Hepatocyte (in vitro differentiated cells): ENCODE measurements at regions not wholly inside any gene's neighbourhood (a gene's known extent, or its start where the extent isn't known, plus 50 kb on each side); places are given as distances from the start of the nearest gene placed in this dataset.

Experiments
- DNase-seq: peaks from one replicate; pipeline ENCODE4 v3.0.0-alpha.2; 2016; ENCODE audit warnings: low spot score
- H2AFZ ChIP-seq: fragments of 200-600 bp; sonication (generic); 2 replicates; pipeline ENCODE4 v1.6.0; 2016; ENCODE audit warnings: antibody characterized with exemption, mild to moderate bottlenecking
- H3K27ac ChIP-seq: fragments of 200-600 bp; sonication (generic); 2 replicates; pipeline ENCODE4 v1.5.1; 2016; ENCODE audit warnings: mild to moderate bottlenecking
- H3K27me3 ChIP-seq: fragments of 200-600 bp; sonication (generic); 2 replicates; pipeline ENCODE4 v1.6.1; 2016
- H3K36me3 ChIP-seq: fragments of 200-600 bp; sonication (generic); replicated peaks from 2 replicates; pipeline ENCODE4 v1.5.1; 2016; ENCODE audit warnings: low read depth; ENCODE audit not compliant: insufficient read depth
- H3K4me1 ChIP-seq: fragments of 200-600 bp; sonication (generic); 2 replicates; pipeline ENCODE4 v1.5.1; 2016; ENCODE audit warnings: mild to moderate bottlenecking, moderate library complexity; ENCODE audit not compliant: insufficient read depth
- H3K4me2 ChIP-seq: fragments of 200-600 bp; sonication (generic); 2 replicates; pipeline ENCODE4 v1.6.0; 2016
- H3K4me3 ChIP-seq: fragments of 200-600 bp; sonication (generic); 2 replicates; pipeline ENCODE4 v1.5.1; 2016; ENCODE audit warnings: mild to moderate bottlenecking
- H3K79me2 ChIP-seq: fragments of 200-600 bp; sonication (generic); 2 replicates; pipeline ENCODE4 v1.6.0; 2017; ENCODE audit warnings: mild to moderate bottlenecking
- H3K9me2 ChIP-seq: fragments of 200-600 bp; sonication (generic); replicated peaks from 2 replicates; pipeline ENCODE4 v1.6.0; 2017; ENCODE audit warnings: mild to moderate bottlenecking; ENCODE audit not compliant: insufficient read depth
- H3K9me3 ChIP-seq: fragments of 200-600 bp; sonication (generic); 2 replicates; pipeline ENCODE4 v1.5.1; 2016; ENCODE audit warnings: low read depth, mild to moderate bottlenecking
- H4K20me1 ChIP-seq: fragments of 200-600 bp; sonication (generic); 2 replicates; pipeline ENCODE4 v1.6.0; 2016; ENCODE audit warnings: mild to moderate bottlenecking; ENCODE audit not compliant: insufficient read depth, poor library complexity, severe bottlenecking
- EZH2 ChIP-seq: fragments of 200-600 bp; sonication (generic); IDR thresholded peaks from 2 replicates; pipeline ENCODE4 v1.6.1; 2016; ENCODE audit warnings: antibody characterized with exemption, mild to moderate bottlenecking, borderline replicate concordance
- EZH2phosphoT487 ChIP-seq: fragments of 200-600 bp; sonication (generic); IDR thresholded peaks from one replicate; pipeline ENCODE4 v1.6.1; 2018; ENCODE audit warnings: antibody characterized with exemption, mild to moderate bottlenecking, low read depth, moderate library complexity; ENCODE audit not compliant: unreplicated experiment, severe bottlenecking
- WGBS: methylation state at CpG from one replicate; pipeline ENCODE4 v1.1.6; 2016; ENCODE audit warnings: low lambda C conversion rate; ENCODE audit errors: missing lambda C conversion rate; 5-methylcytosine and 5-hydroxymethylcytosine counted together
- TF ChIP-seq, protein P1 (sequence below): fragments of 200-600 bp; sonication (generic); IDR thresholded peaks from 2 replicates; pipeline ENCODE4 v1.5.1; 2016; ENCODE audit warnings: antibody characterized with exemption, mild to moderate bottlenecking; ENCODE audit not compliant: poor library complexity

DNA sequence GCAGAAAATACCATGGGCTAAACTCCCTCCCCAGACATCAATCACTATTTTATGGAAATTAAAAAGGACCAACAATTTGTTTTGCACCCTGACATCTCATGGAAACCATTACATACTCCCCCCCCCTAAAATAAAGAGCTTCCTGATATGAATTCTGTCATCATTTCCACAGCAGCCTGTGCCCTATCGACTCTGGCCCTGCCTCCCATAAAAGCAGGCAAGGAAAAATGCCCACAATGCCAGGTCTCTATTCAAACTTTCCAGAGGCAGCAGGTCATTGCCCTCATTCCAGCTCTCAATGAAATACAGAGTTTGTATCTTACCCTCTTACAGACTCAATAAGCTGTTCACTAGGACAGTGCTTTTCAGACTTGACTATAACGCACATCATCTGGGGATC lies 254.4 kb upstream of the TANK start:
- no peak for DNase-seq
- H3K27me3 ChIP-seq = no peaks in the 10 kb centered on the region
- H3K9me3 ChIP-seq = no peaks in the 10 kb centered on the region
- H3K36me3 ChIP-seq = no peaks in the 10 kb centered on the region
- no peaks in the 10 kb centered on the region for H3K9me2 ChIP-seq
- no peak overlapping the region for H3K4me2 ChIP-seq
- no peaks in the 10 kb centered on the region for H4K20me1 ChIP-seq
- no peak overlapping the region for H2AFZ ChIP-seq
- H3K27ac ChIP-seq = no peak overlapping the region
- WGBS = 93% methylated on average over 2 of the region's 2 CpGs
- no peaks in the 10 kb centered on the region for H3K79me2 ChIP-seq
- no peak overlapping the region for H3K4me3 ChIP-seq
- TF ChIP-seq, protein P1, sequence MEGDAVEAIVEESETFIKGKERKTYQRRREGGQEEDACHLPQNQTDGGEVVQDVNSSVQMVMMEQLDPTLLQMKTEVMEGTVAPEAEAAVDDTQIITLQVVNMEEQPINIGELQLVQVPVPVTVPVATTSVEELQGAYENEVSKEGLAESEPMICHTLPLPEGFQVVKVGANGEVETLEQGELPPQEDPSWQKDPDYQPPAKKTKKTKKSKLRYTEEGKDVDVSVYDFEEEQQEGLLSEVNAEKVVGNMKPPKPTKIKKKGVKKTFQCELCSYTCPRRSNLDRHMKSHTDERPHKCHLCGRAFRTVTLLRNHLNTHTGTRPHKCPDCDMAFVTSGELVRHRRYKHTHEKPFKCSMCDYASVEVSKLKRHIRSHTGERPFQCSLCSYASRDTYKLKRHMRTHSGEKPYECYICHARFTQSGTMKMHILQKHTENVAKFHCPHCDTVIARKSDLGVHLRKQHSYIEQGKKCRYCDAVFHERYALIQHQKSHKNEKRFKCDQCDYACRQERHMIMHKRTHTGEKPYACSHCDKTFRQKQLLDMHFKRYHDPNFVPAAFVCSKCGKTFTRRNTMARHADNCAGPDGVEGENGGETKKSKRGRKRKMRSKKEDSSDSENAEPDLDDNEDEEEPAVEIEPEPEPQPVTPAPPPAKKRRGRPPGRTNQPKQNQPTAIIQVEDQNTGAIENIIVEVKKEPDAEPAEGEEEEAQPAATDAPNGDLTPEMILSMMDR = no peak
- no peak for TF ChIP-seq EZH2
- no peak for TF ChIP-seq EZH2phosphoT487
- H3K4me1 ChIP-seq = peaks cover 8% of the 10 kb centered on the region

DNA sequence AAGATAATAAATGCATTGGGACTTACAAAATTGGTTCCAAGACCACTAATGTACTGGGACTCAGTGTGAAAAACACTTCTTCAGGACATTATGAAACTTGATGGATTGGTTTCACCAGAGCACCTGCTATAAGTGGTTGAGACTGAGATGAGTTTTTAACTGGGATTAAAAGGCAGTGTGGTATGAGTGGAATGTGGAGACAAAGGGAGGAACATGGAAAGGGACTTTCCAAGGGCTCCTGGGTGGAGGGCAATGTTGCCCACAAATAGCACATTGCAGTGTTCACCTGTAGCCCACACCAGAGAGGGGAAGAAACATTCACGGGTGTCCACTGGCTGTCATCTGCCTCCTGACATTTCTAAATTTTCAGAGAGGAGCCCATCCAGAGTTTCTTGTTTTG lies 253.3 kb upstream of the TANK start:
- no peaks in the 10 kb centered on the region for H3K79me2 ChIP-seq
- DNase-seq = no peak
- H3K9me2 ChIP-seq = no peaks in the 10 kb centered on the region
- H3K36me3 ChIP-seq = no peaks in the 10 kb centered on the region
- H3K4me3 ChIP-seq = no peak overlapping the region
- H3K9me3 ChIP-seq = no peaks in the 10 kb centered on the region
- 58% methylated on average over 1 of the region's 1 CpG for WGBS
- TF ChIP-seq, protein P1 = no peak
- TF ChIP-seq EZH2phosphoT487 = no peak
- TF ChIP-seq EZH2 = no peak
- H3K27me3 ChIP-seq = no peaks in the 10 kb centered on the region
- no peak overlapping the region for H3K4me2 ChIP-seq
- H3K4me1 ChIP-seq = peaks cover 18% of the 10 kb centered on the region
- no peaks in the 10 kb centered on the region for H4K20me1 ChIP-seq
- H2AFZ ChIP-seq = no peak overlapping the region
- no peak overlapping the region for H3K27ac ChIP-seq

DNA sequence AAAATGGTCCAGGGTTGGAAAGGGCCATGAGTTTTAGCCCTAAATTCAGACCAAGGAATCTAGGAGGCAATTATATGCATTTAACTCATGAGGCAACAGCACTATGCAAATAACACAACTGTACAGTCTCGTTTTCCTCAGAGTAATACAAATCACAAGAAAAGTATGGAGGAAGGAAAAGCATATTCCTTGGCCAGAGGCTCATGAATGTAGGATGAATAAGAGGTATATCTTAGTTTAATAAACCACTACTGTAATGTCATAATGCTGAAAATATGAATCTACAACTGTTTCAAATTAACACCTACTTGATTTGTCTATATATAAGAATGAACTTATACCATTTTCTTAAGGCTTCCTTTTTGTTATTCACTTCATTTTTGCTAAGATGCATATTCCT lies 252.5 kb upstream of the TANK start:
- no peak overlapping the region for H3K27ac ChIP-seq
- H2AFZ ChIP-seq = no peak overlapping the region
- H4K20me1 ChIP-seq = no peaks in the 10 kb centered on the region
- no peaks in the 10 kb centered on the region for H3K27me3 ChIP-seq
- H3K9me3 ChIP-seq = no peaks in the 10 kb centered on the region
- no peak for DNase-seq
- no peaks in the 10 kb centered on the region for H3K36me3 ChIP-seq
- H3K4me3 ChIP-seq = no peak overlapping the region
- H3K9me2 ChIP-seq = no peaks in the 10 kb centered on the region
- no peaks in the 10 kb centered on the region for H3K79me2 ChIP-seq
- WGBS = 75% methylated on average over 1 of the region's 1 CpG
- no peak overlapping the region for H3K4me2 ChIP-seq
- peaks cover 18% of the 10 kb centered on the region for H3K4me1 ChIP-seq
- TF ChIP-seq EZH2 (no peak), EZH2phosphoT487 (no peak)
- TF ChIP-seq, protein P1 = no peak

DNA sequence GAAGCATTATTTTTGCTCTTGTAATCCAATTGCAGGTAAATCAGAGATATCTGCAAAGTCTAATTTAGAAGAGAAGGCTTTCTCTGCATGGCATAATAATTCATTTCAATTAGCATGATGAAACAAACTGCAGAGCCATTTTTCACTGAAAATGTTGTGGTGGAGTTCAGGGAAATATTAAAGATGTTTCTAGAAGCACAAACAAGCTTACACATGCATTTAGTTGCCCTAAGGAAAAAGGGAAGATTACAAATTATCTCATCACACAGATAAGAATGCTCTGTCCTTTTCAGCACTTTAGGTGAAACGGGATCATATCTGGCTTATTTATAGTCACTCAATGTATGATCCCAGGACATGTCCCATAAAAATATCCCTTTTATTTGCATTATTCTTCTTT lies 252.1 kb upstream of the TANK start:
- Histone ChIP-seq H3K4me2 (no peak overlapping the region), H3K79me2 (no peaks in the 10 kb centered on the region), H2AFZ (no peak overlapping the region), H3K36me3 (no peaks in the 10 kb centered on the region), H3K4me1 (peaks cover 18% of the 10 kb centered on the region), H3K27me3 (no peaks in the 10 kb centered on the region), H3K9me3 (no peaks in the 10 kb centered on the region), H4K20me1 (no peaks in the 10 kb centered on the region), H3K9me2 (no peaks in the 10 kb centered on the region), H3K27ac (no peak overlapping the region), H3K4me3 (no peak overlapping the region)
- WGBS = 43% methylated on average over 1 of the region's 1 CpG
- no peak for DNase-seq
- no peak for TF ChIP-seq EZH2phosphoT487
- TF ChIP-seq, protein P1 = no peak
- no peak for TF ChIP-seq EZH2
